Activated CD4-positive, alpha-beta T cell treated with anti-CD3 and anti-CD28 coated beads for 36 hours (primary cell): ENCODE measurements at regions not wholly inside any gene's neighbourhood (a gene's known extent, or its start where the extent isn't known, plus 50 kb on each side); places are given as distances from the start of the nearest gene placed in this dataset.

Source experiments
- ATAC-seq: fragments of 200-7000 bp; cut with Tn5 transposase; one replicate; pipeline ENCODE4 v1.10.0; 2021; ENCODE audit warnings: mild to moderate bottlenecking, moderate library complexity
- CTCF ChIA-PET: fragments of 350-600 bp; sonication (Branson Sonifier 250); formaldehyde crosslinking; loops from one replicate; lab custom pipeline; 2021; ENCODE audit warnings: antibody characterized with exemption; lab: Charles Lee
- POLR2A ChIA-PET: fragments of 350-600 bp; sonication (Branson Sonifier 250); formaldehyde crosslinking; loops from one replicate; lab custom pipeline; 2021; ENCODE audit warnings: antibody characterized with exemption, inconsistent platforms; lab: Charles Lee
- DNase-seq: peaks from one replicate; pipeline ENCODE4 v3.0.0-alpha.2; 2020
- H3K27ac Mint-ChIP-seq: one replicate; pipeline ENCODE4 v1.8.0; 2021; ENCODE audit warnings: mixed read lengths
- H3K27me3 Mint-ChIP-seq: one replicate; pipeline ENCODE4 v1.8.0; 2021; ENCODE audit warnings: mixed read lengths
- H3K36me3 Mint-ChIP-seq: one replicate; pipeline ENCODE4 v1.8.0; 2021; ENCODE audit warnings: low read depth, mixed read lengths
- H3K4me1 Mint-ChIP-seq: one replicate; pipeline ENCODE4 v1.8.0; 2021; ENCODE audit warnings: mixed read lengths
- H3K4me3 Mint-ChIP-seq: one replicate; pipeline ENCODE4 v1.8.0; 2021; ENCODE audit warnings: mild to moderate bottlenecking, moderate library complexity, mixed read lengths
- H3K9me3 Mint-ChIP-seq: one replicate; pipeline ENCODE4 v1.8.0; 2021; ENCODE audit warnings: low read depth, mixed read lengths
- intact Hi-C, 2 experiments: fragments of 100-400 bp; cut with DNase I in 1 of 2; cut with micrococcal nuclease in 1 of 2; formaldehyde crosslinking; loops; one replicate each; pipeline versions ENCODE4 v1.14.2 to v1.15.1; 2022 to 2024; cut with DNase I, micrococcal nuclease

DNA sequence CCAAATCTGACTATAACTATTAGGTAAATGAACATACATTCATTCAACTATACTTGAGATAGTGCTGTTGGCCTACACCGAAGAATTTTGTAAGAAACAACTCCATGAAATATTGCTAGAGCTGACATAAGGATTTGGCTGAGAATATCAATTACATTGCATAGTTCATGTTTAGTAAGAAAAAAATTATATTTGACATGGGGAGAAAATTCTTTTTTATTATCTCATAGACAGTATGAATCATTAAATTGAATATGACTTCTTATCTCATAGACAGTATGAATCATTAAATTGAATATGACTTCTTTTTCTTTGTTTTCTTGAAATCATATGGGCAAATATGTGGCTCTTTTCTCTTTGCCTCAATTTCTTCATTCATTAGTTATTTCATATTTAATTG, 212.3 kb upstream of the HSF2 start:
- no peak for ATAC-seq
- Mint-ChIP-seq H3K36me3 (no peaks in the 10 kb centered on the region), H3K4me3 (no peak overlapping the region), H3K27ac (no peak overlapping the region), H3K27me3 (no peaks in the 10 kb centered on the region), H3K9me3 (no peaks in the 10 kb centered on the region), H3K4me1 (no peaks in the 10 kb centered on the region)
- DNase-seq = no peak
- ChIA-PET CTCF (interaction anchor here (0.7 kb wide), 1 partner anchor 45 kb away, joined by 3 read pairs; no protein-coding TSS in a partner anchor), POLR2A (no interaction called here)
- intact Hi-C loops = loop anchor here in 1 of 2 experiments (10.0 kb wide), 1 partner anchor 752 kb away; the partner anchor contains the start of gene GJA1

DNA sequence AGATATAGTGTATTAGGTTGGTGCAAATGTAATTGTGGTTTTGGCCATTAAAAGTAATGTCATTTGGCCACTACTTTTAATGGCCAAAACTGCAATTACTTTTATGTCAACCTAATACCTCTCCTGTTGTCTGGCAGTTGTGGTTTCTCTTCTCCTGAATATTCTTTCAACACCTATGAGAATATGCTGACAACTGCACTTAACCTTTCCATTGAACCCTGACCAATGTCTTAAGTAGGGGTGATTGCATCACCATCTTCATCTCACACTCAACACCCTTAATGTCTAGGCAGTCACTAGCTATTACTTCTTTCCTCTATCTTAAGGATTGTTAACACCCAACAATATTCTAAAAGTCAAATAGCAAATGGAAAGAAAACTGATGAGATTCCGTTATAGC, 200.5 kb upstream of the HSF2 start:
- POLR2A ChIA-PET = no interaction called here
- DNase-seq = no peak
- Mint-ChIP-seq H3K27ac (no peak overlapping the region), H3K27me3 (no peaks in the 10 kb centered on the region), H3K4me1 (no peaks in the 10 kb centered on the region), H3K4me3 (no peak overlapping the region), H3K9me3 (no peaks in the 10 kb centered on the region), H3K36me3 (no peaks in the 10 kb centered on the region)
- intact Hi-C loops = no loop called here
- no peak for ATAC-seq
- CTCF ChIA-PET = no interaction called here

DNA sequence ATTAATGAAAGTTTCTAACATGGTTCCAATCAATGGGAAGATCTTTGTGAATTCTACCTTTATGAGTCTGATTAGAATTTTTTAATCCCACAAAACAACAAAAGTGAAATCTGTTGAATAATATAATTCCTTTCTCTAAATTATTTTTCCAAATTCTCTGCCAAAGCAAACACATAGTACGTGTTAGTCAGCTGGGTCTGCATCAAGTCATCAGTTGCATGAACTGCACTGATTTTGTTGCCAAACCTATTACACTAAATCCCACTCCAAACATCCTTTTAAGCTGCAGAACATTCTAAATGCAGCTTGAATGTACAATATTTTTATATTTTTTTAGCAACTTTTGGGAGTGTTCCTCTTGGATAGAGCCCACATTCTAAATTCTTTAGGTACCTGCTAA, 199.0 kb upstream of the HSF2 start:
- H3K4me1 Mint-ChIP-seq = no peaks in the 10 kb centered on the region
- intact Hi-C loops = no loop called here
- no peaks in the 10 kb centered on the region for H3K9me3 Mint-ChIP-seq
- no peak overlapping the region for H3K27ac Mint-ChIP-seq
- ATAC-seq (no peak), DNase-seq (no peak)
- peaks cover 2% of the 10 kb centered on the region for H3K27me3 Mint-ChIP-seq
- CTCF ChIA-PET = interaction anchor here (0.6 kb wide), 1 partner anchor 507 kb away, joined by 3 read pairs; no protein-coding TSS in a partner anchor
- POLR2A ChIA-PET = no interaction called here
- no peaks in the 10 kb centered on the region for H3K36me3 Mint-ChIP-seq
- no peak overlapping the region for H3K4me3 Mint-ChIP-seq

DNA sequence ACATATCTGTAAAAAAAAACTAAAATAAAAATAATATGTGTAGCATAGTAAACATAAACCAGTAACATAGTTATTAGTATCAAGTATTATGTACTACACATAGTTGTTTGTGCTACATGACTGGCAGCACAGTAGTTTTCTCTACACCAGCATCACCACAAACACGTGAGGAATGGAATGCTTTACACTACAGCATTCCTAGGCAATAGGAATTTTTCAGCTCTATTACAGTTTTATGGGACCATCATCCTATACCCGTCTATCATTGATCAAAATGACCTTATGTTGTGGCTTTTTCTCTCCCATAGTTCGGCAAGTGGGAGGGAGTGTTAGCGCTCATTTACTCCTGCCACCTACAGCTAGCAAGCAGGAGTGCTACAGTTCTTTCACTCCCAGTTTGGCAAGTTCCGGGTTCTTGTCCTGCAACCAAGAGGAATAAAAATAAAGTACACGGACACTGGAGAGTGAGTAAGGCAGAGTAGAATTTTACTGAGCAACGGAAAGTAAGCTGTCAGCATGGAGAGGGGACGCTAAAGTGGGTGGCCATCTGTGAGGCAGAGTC, 196.8 kb upstream of the HSF2 start:
- H3K36me3 Mint-ChIP-seq = no peaks in the 10 kb centered on the region
- ChIA-PET POLR2A (no interaction called here), CTCF (interaction anchor here (0.8 to 0.9 kb wide), 2 partner anchors 64 to 243 kb away, joined by 3 read pairs; no protein-coding TSS in a partner anchor)
- H3K27me3 Mint-ChIP-seq = peaks cover 2% of the 10 kb centered on the region
- no peak for ATAC-seq
- H3K4me1 Mint-ChIP-seq = no peaks in the 10 kb centered on the region
- H3K27ac Mint-ChIP-seq = no peak overlapping the region
- H3K9me3 Mint-ChIP-seq = no peaks in the 10 kb centered on the region
- H3K4me3 Mint-ChIP-seq = no peak overlapping the region
- DNase-seq = no peak
- intact Hi-C loops = no loop called here

DNA sequence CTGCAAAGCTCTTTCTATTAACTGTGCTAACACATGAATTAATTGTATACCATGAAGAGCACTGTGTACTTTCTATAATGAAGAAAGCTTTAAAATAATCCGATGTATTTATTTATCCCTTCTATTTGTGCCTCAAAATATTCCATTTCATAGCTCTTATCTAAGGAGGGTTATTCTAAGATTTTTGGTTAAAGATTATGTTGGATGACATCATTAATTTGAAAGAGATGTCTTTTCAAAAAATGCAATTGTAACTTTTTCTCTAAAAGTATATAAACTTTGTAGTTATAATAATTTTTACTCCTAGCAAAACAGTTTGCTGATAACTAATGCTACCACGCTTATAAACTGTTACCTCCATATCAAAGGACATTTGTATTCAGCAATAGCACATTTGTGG, 192.4 kb upstream of the HSF2 start:
- CTCF ChIA-PET = interaction anchor here (0.7 kb wide), 1 partner anchor 132 kb away, joined by 3 read pairs; no protein-coding TSS in a partner anchor
- Mint-ChIP-seq H3K27me3 (peaks cover 2% of the 10 kb centered on the region), H3K36me3 (no peaks in the 10 kb centered on the region), H3K4me3 (no peak overlapping the region), H3K4me1 (no peaks in the 10 kb centered on the region), H3K9me3 (no peaks in the 10 kb centered on the region), H3K27ac (no peak overlapping the region)
- no peak for DNase-seq
- POLR2A ChIA-PET = no interaction called here
- intact Hi-C loops = no loop called here
- ATAC-seq = no peak

DNA sequence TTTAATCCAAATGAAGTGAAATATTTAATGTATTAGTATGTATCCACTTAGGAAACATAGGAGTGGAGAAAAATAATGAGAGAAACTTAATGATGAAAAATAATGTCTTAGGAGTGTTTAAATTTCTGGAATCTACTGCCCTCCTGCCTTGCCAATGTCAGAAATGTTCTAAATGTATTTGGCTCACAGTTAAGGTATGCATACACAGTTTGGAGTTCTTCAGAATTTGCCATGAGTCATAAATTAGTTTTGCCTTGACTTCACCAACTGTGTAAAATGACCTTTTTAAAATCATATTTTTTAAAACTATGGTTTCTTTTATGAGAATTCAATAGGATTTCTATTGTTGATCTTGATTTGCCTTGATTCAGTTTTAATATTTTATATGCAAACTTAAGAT, 191.7 kb upstream of the HSF2 start:
- Mint-ChIP-seq H3K27ac (no peak overlapping the region), H3K36me3 (no peaks in the 10 kb centered on the region), H3K4me3 (no peak overlapping the region), H3K9me3 (no peaks in the 10 kb centered on the region), H3K4me1 (no peaks in the 10 kb centered on the region), H3K27me3 (peaks cover 2% of the 10 kb centered on the region)
- CTCF ChIA-PET = no interaction called here
- POLR2A ChIA-PET = no interaction called here
- intact Hi-C loops = no loop called here
- DNase-seq (no peak), ATAC-seq (no peak)

DNA sequence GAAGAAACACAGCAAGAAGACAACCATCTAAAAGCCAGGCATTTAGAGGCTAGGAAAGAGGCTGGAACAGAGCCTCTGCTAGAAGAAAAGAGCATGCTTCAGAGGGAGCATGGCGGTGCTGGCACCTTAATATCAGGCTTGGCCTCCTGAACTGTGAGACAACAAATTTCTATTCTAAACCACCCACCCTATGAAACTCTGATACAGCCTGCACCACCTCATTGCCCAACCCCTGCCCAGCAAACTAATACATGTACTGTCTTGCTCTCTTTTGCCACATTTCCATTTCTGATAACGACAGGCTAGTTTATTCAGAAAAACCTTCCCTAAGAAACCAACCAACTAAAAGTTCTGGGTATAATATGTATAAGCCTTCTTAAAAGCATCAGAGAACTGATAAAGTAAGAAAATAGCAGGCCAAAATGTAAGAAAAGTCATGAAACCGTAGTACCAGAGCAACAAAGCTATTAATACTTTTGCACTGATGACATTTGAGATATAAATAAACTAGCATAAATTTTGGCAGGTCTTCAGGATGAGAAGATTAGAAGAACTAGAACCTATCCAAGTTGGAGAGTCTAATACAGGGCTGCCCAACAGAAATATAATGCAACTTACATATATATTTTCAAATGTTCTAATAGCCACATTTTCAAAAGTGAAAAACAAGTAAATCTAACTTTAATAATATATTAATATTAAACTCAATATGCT, 184.7 kb upstream of the HSF2 start:
- DNase-seq (no peak), ATAC-seq (no peak)
- H3K27ac Mint-ChIP-seq = no peak overlapping the region
- no peak overlapping the region for H3K4me3 Mint-ChIP-seq
- no peaks in the 10 kb centered on the region for H3K4me1 Mint-ChIP-seq
- ChIA-PET CTCF (no interaction called here), POLR2A (no interaction called here)
- H3K9me3 Mint-ChIP-seq = no peaks in the 10 kb centered on the region
- no peaks in the 10 kb centered on the region for H3K36me3 Mint-ChIP-seq
- intact Hi-C loops = no loop called here
- H3K27me3 Mint-ChIP-seq = no peaks in the 10 kb centered on the region

DNA sequence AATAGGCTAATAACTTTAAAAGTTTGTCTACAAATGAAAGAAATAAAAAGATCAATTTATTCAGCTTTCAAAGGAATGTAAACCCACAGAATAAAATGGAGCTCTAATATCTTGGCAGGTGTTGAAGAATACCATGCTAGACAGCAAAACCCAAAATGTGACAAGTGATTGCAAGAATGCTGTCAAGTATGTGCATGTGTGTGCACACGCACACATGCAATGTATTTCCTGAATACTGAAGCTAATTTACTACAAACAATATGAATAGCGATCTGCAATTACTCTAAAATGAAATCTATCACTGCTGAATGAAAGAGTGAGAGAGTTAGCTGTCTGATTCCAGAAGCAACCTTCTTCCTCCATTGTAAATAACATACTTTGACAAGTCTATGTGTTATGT, 179.2 kb upstream of the HSF2 start:
- no peaks in the 10 kb centered on the region for H3K4me1 Mint-ChIP-seq
- H3K9me3 Mint-ChIP-seq = no peaks in the 10 kb centered on the region
- ATAC-seq (no peak), DNase-seq (no peak)
- POLR2A ChIA-PET = no interaction called here
- no peak overlapping the region for H3K4me3 Mint-ChIP-seq
- H3K27ac Mint-ChIP-seq = no peak overlapping the region
- H3K27me3 Mint-ChIP-seq = no peaks in the 10 kb centered on the region
- CTCF ChIA-PET = interaction anchor here (1.4 kb wide), 1 partner anchor 17 kb away, joined by 3 read pairs; no protein-coding TSS in a partner anchor
- no peaks in the 10 kb centered on the region for H3K36me3 Mint-ChIP-seq
- intact Hi-C loops = no loop called here

DNA sequence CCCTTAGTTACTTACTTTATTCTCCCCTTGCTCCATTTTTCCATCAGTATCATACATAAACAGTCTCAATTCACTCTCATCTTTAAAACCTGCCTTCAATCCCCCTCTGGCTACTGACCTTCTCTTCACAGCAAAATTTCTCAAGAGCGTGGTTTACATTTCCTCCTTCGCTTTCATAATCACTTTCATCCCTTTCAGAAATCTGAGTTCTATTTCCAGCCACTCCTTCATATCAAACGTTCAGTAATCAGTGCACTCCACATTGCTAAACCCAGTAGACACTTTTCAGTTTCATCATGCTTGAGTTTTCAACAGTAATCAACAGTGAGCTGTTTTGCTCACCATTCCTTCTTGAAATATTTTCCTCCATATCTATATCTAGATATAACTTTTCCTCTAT, 176.7 kb upstream of the HSF2 start:
- CTCF ChIA-PET = interaction anchor here (0.6 kb wide), 1 partner anchor 482 kb away, joined by 3 read pairs; no protein-coding TSS in a partner anchor
- Mint-ChIP-seq H3K36me3 (no peaks in the 10 kb centered on the region), H3K27ac (no peak overlapping the region), H3K4me1 (no peaks in the 10 kb centered on the region), H3K4me3 (no peak overlapping the region), H3K9me3 (no peaks in the 10 kb centered on the region), H3K27me3 (no peaks in the 10 kb centered on the region)
- ATAC-seq = no peak
- DNase-seq = no peak
- POLR2A ChIA-PET = no interaction called here
- intact Hi-C loops = no loop called here

DNA sequence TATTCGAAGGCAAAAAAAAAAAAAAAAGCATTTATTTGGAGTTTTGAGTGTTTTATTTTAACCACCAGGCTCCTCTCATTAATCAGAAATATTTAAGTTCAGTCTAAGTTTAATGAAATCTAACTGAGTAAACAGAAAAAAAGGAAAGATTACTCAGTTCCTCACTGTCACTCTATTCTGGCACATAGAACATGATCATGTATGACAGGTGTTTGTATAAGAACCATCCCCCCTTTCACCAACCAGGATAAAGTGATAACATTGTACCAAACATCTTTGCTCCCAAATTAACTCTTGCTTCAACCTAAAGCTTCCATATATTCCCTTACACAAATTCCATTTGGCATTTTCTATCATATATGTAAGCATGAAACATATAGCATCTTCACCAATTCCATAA, 176.2 kb upstream of the HSF2 start:
- H3K4me1 Mint-ChIP-seq = no peaks in the 10 kb centered on the region
- ATAC-seq (no peak), DNase-seq (no peak)
- H3K9me3 Mint-ChIP-seq = no peaks in the 10 kb centered on the region
- H3K36me3 Mint-ChIP-seq = no peaks in the 10 kb centered on the region
- H3K27me3 Mint-ChIP-seq = no peaks in the 10 kb centered on the region
- intact Hi-C loops = no loop called here
- CTCF ChIA-PET = interaction anchor here (0.6 to 1.0 kb wide), 2 partner anchors 26 to 482 kb away, joined by 3 read pairs; no protein-coding TSS in a partner anchor
- H3K27ac Mint-ChIP-seq = no peak overlapping the region
- no peak overlapping the region for H3K4me3 Mint-ChIP-seq
- POLR2A ChIA-PET = no interaction called here

DNA sequence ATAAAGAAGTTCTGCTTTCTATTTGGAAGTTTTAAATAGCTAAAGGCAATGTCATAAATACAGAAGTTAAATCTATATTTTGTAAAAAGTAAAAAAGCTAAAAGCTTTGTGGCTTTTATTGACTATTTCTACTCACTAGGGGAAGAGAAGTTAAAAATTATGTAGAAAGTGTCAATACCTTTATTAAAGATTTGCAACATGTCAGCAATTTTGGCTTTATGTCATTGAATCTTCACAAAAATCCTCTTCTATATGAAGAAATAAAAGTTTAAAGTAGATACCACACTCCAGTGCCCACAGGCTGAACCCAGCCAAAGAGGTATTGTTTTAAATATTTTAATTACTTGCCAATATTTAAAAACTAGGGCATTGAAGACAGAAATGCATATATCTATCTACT, 160.6 kb upstream of the HSF2 start:
- H3K9me3 Mint-ChIP-seq = peaks cover 8% of the 10 kb centered on the region

More for the DNA sequence above, 160.6 kb upstream of the HSF2 start:
- no peak overlapping the region for H3K27ac Mint-ChIP-seq
- DNase-seq (no peak), ATAC-seq (no peak)
- H3K4me3 Mint-ChIP-seq = no peak overlapping the region
- intact Hi-C loops = no loop called here
- H3K4me1 Mint-ChIP-seq = no peaks in the 10 kb centered on the region
- POLR2A ChIA-PET = no interaction called here
- H3K36me3 Mint-ChIP-seq = no peaks in the 10 kb centered on the region
- CTCF ChIA-PET = no interaction called here
- H3K27me3 Mint-ChIP-seq = no peaks in the 10 kb centered on the region
